WI38 (cell line): ENCODE measurements at regions not wholly inside any gene's neighbourhood (a gene's known extent, or its start where the extent isn't known, plus 50 kb on each side); places are given as distances from the start of the nearest gene placed in this dataset.

Experiments
- H3K4me3 ChIP-seq: 2 replicates; pipeline ENCODE4 v1.5.1; 2011; ENCODE audit warnings: low read depth, mild to moderate bottlenecking, control low read depth, low read length
- CTCF ChIP-seq: IDR thresholded peaks from 2 replicates; pipeline ENCODE4 v1.5.1; 2012; ENCODE audit warnings: low read depth, mild to moderate bottlenecking, control low read depth, low read length

DNA sequence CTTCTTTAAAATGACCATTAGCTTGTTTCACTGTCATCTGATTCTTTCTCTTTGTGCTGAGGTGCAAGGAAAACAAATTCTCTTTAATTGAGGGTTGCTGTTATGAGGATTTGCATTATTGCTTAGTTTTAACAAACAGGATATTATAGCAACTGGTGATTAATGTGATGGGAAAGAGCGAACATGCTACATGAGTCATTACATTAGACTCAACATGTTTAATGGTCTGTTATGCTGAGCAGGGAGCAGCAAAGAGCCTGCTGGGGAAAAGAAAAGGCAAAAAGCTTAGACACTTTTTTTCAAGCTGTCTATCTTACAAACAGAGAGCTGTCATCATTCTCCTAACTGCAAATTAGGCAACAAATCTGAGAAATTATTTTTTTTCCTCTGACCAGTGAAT is 230.5 kb upstream of the LCORL start:
- H3K4me3 ChIP-seq: no peak overlapping the region
- TF ChIP-seq CTCF: no peak

DNA sequence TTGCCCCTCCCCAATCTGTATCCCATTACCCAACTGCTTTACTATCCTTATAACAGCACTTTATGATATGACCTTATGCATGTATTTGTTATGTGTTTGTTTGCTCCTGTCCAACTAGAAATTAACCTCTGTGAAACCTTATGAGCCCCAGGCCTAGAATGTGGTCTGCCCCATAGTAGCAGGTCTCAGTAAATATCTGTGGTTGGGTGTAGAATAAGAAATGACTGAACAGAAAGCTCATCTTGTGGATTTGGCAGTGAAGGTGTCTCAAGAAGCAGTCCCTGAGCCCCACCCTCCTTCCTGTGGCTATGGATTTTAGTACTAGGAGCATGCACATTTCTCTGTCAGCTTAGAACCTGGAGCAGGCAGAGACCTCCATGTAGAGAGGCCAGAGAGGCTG is 229.0 kb upstream of the LCORL start:
- no peak for TF ChIP-seq CTCF
- no peak overlapping the region for H3K4me3 ChIP-seq

- TF ChIP-seq CTCF: no peak
- H3K4me3 ChIP-seq: no peak overlapping the region
Observed at GRCh38 chr4:18248611-18249010, 227.1 kb upstream of the LCORL start.

- no peak overlapping the region for H3K4me3 ChIP-seq
- no peak for TF ChIP-seq CTCF
Observed at GRCh38 chr4:18247189-18247588, 225.6 kb upstream of the LCORL start.

GRCh38 chr4:18242919-18243693 is 221.6 kb upstream of the LCORL start:
- TF ChIP-seq CTCF: no peak
- H3K4me3 ChIP-seq: no peak overlapping the region

GRCh38 chr4:18241727-18242126 is 220.2 kb upstream of the LCORL start:
- no peak overlapping the region for H3K4me3 ChIP-seq
- TF ChIP-seq CTCF: no peak

DNA sequence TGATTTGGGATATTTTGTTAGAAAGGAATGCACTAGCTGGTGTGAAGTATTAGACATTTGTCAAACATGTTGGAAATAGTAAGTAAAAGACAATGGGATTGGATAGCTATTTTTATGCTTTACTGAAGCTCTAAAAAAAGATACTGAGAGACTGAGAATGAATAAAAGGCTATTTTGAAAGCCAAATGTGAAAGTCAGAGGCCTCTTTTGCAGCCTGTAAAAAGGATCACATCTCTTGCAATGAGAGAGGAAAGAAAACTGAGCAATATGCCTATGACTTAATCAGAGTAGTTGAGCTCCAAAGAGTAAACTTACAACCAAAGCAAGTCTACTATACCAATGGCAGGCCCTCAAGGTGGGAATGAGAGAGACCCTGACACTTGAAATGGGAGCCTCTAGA is 212.6 kb upstream of the LCORL start:
- H3K4me3 ChIP-seq: no peak overlapping the region
- no peak for TF ChIP-seq CTCF
